SH-SY5Y (cell line): ENCODE measurements at regions not wholly inside any gene's neighbourhood (a gene's known extent, or its start where the extent isn't known, plus 50 kb on each side); places are given as distances from the start of the nearest gene placed in this dataset.

Source experiments
- GATA2 ChIP-seq: IDR thresholded peaks from 2 replicates; pipeline ENCODE4 v1.6.1; 2011; ENCODE audit warnings: mild to moderate bottlenecking, low read depth, low read length
- GATA3 ChIP-seq: IDR thresholded peaks from 2 replicates; pipeline ENCODE4 v1.6.1; 2011; ENCODE audit warnings: low read depth, mild to moderate bottlenecking, low read length, moderate library complexity

DNA sequence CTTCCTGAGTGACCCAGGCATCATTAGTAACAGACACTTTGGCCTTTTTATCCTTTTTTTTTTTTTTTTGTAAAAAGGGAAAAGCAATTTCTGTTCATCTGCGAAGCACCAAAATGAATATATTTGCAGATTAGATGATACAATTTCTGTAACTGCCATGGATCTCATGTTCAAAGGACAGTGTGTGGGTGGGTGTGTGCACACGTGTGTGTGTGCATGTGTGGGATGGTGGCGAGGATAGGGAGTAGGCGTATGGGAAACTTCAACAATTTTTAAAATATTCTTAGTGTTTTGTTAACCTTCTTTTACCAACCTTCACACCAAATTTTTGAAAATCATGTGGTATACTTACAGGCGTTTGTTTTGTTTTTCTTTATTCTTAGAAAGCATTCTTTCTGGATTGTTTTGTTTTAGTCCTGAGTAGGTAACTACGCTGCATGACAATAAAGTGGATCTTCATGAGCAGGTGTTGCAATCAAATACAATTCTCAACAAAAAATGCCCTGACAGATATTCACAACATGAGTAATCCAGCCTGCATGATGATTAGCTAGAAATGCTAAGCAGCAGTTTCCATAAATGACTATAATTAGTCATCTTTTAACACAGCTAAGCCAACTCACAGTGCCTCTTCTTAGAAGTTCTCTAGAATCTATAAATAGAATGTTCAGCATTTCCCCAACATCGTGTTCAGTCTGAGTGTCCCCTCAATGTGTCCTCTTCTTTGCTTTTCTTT lies 53.5 kb upstream of the RMDN2 start:
- no peak for TF ChIP-seq GATA2
- TF ChIP-seq GATA3 = no peak
